Mesendoderm (in vitro differentiated cells): ENCODE measurements at regions not wholly inside any gene's neighbourhood (a gene's known extent, or its start where the extent isn't known, plus 50 kb on each side); places are given as distances from the start of the nearest gene placed in this dataset.
A peak's percentile ranks its signal among the peaks of the same experiment; 100 is the strongest.

Experiments
- DNase-seq: peaks from one replicate; pipeline ENCODE4 v3.0.0; 2013
- H2AK5ac ChIP-seq: 2 replicates; pipeline ENCODE4 v1.6.1; 2013; ENCODE audit warnings: low read length, inconsistent platforms
- H2BK120ac ChIP-seq: 2 replicates; pipeline ENCODE4 v1.6.1; 2013; ENCODE audit warnings: low read depth, mild to moderate bottlenecking, low read length, moderate library complexity, mixed read lengths
- H2BK15ac ChIP-seq: replicated peaks from 2 replicates; pipeline ENCODE4 v1.6.1; 2013; ENCODE audit warnings: low read depth, mild to moderate bottlenecking, moderate library complexity
- H2BK5ac ChIP-seq: 2 replicates; pipeline ENCODE4 v1.6.1; 2013; ENCODE audit warnings: low read length, inconsistent platforms
- H3K18ac ChIP-seq: 2 replicates; pipeline ENCODE4 v1.6.1; 2013; ENCODE audit warnings: mild to moderate bottlenecking, low read length, mixed read lengths
- H3K23ac ChIP-seq: one replicate; pipeline ENCODE4 v1.6.1; 2013; ENCODE audit warnings: low read length
- H3K27ac ChIP-seq: 2 replicates; pipeline ENCODE4 v1.5.1; 2013; ENCODE audit warnings: low read depth, mild to moderate bottlenecking, inconsistent platforms, low read length, moderate library complexity
- H3K27me3 ChIP-seq: 2 replicates; pipeline ENCODE4 v1.6.1; 2013; ENCODE audit warnings: low read length, control low read depth, mild to moderate bottlenecking, inconsistent platforms; ENCODE audit not compliant: insufficient read depth, poor library complexity
- H3K36me3 ChIP-seq: 2 replicates; pipeline ENCODE4 v1.6.1; 2013; ENCODE audit warnings: low read length, inconsistent platforms; ENCODE audit not compliant: control insufficient read depth, insufficient read depth
- H3K4ac ChIP-seq: one replicate; pipeline ENCODE4 v1.6.1; 2013; ENCODE audit warnings: low read depth, mild to moderate bottlenecking, low read length, moderate library complexity
- H3K4me1 ChIP-seq: 2 replicates; pipeline ENCODE4 v1.6.1; 2013; ENCODE audit warnings: low read depth, low read length, inconsistent platforms; ENCODE audit not compliant: control insufficient read depth
- H3K4me2 ChIP-seq: 2 replicates; pipeline ENCODE4 v1.6.1; 2013; ENCODE audit warnings: low read length
- H3K4me3 ChIP-seq: 2 replicates; pipeline ENCODE4 v1.5.1; 2013; ENCODE audit warnings: mild to moderate bottlenecking, low read length
- H3K56ac ChIP-seq: one replicate; pipeline ENCODE4 v1.6.1; 2013; ENCODE audit warnings: low read length
- H3K79me1 ChIP-seq: 2 replicates; pipeline ENCODE4 v1.6.1; 2013; ENCODE audit warnings: low read length, inconsistent platforms
- H3K79me2 ChIP-seq: 2 replicates; pipeline ENCODE4 v1.6.1; 2013; ENCODE audit warnings: mild to moderate bottlenecking, low read length; ENCODE audit not compliant: control insufficient read depth, insufficient read depth
- H3K9ac ChIP-seq: 2 replicates; pipeline ENCODE4 v1.6.1; 2013; ENCODE audit warnings: low read length, inconsistent platforms
- H4K5ac ChIP-seq: one replicate; pipeline ENCODE4 v1.6.1; 2013; ENCODE audit warnings: low read length
- H4K8ac ChIP-seq: one replicate; pipeline ENCODE4 v1.6.1; 2013; ENCODE audit warnings: low read depth, mild to moderate bottlenecking, control low read depth, low read length, moderate library complexity
- WGBS: extraction: QIAGEN DNeasy Blood & Tissue Kit; methylation state at CpG from one replicate; pipeline ENCODE4 v1.1.7; 2013; ENCODE audit warnings: low lambda C conversion rate, missing lambda C conversion rate; ENCODE audit not compliant: insufficient coverage; ENCODE audit errors: extremely low coverage; 5-methylcytosine and 5-hydroxymethylcytosine counted together

DNA sequence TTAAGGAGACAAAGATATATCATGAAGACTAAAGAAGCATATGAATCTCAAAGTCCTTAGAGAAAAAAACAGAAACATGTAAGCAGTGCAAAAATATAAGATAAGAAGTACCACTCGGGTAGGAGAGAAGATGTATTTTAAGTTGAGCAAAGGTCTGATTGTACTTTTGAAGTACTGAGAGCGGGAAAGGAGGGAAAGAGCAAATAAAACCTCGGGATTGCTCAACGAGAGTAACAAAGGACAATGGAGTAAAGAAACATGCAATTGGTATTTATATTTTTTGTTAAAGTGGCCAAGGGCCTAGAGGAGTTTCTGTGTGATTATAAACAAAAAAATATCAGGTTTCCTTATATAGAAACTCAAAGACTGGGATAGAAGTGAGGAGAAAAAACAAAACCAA lies 251.9 kb downstream of the LNPK start:
- Histone ChIP-seq H3K79me2 (no peaks in the 10 kb centered on the region), H3K27me3 (no peaks in the 10 kb centered on the region), H3K23ac (no peak overlapping the region), H2BK15ac (no peak overlapping the region), H3K18ac (no peak overlapping the region), H3K9ac (no peak overlapping the region), H2AK5ac (no peak overlapping the region), H3K79me1 (no peaks in the 10 kb centered on the region), H2BK120ac (no peak overlapping the region), H4K5ac (no peak overlapping the region), H3K36me3 (no peaks in the 10 kb centered on the region), H3K4ac (no peak overlapping the region), H3K27ac (no peak overlapping the region), H3K56ac (no peak overlapping the region), H3K4me2 (no peak overlapping the region), H3K4me1 (no peaks in the 10 kb centered on the region), H4K8ac (no peak overlapping the region), H2BK5ac (no peak overlapping the region), H3K4me3 (no peak overlapping the region)
- WGBS, result no CpG with 5 or more reads among the region's 4 CpGs
- no peak for DNase-seq

DNA sequence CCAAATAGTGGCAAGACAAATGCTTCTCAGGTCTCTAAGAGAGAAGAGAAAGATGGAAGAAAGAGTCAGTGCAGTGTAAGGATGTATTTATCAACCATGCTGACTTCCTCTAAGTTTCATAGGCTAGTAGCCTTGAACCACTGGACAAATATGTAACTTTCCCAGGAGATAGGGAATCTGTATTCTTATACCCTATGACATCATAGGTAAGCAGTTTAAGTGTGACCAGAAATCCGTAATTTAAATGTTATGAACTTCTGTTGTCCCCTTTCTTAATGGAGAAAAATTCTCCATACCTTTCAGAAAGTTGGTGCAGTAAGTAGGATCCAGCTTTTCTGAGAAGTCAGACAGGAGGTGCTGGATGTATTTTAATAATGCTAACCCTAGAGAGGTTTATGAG lies 256.2 kb downstream of the LNPK start:
- no CpG with 5 or more reads among the region's 1 CpG for WGBS
- no peak overlapping the region for H3K27ac ChIP-seq
- no peak for DNase-seq

DNA sequence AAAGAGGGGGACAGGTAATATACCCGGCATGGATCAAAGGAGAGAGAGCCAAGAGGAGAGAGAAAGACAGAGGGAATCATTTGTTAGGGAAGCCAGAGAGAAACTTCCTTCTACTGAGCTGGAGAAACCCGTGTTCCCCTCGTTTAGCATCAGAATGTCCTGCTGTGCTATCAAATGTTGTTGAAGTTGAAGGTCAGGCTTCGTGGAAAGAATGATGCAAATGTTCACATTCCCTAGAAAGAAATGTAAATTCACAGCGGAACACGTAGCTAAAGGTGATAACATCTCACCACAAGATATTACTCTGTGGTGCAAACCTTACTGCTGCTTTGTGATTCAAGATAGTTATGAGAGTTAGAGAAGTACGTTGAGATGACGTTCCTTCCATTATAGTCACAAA lies 258.1 kb downstream of the LNPK start:
- H3K9ac ChIP-seq, result no peak overlapping the region
- H3K4me3 ChIP-seq, result no peak overlapping the region
- no peak overlapping the region for H2AK5ac ChIP-seq
- no peaks in the 10 kb centered on the region for H3K4me1 ChIP-seq
- no CpG with 5 or more reads among the region's 8 CpGs for WGBS
- H2BK120ac ChIP-seq, result no peak overlapping the region
- no peak overlapping the region for H3K4ac ChIP-seq
- no peak overlapping the region for H3K27ac ChIP-seq
- H4K8ac ChIP-seq, result no peak overlapping the region
- H3K18ac ChIP-seq, result no peak overlapping the region
- no peaks in the 10 kb centered on the region for H3K79me2 ChIP-seq
- no peak overlapping the region for H3K56ac ChIP-seq
- H3K23ac ChIP-seq, result no peak overlapping the region
- H3K36me3 ChIP-seq, result no peaks in the 10 kb centered on the region
- H3K27me3 ChIP-seq, result no peaks in the 10 kb centered on the region
- peak; percentile 44 for DNase-seq
- no peak overlapping the region for H3K4me2 ChIP-seq
- no peak overlapping the region for H2BK15ac ChIP-seq
- no peaks in the 10 kb centered on the region for H3K79me1 ChIP-seq
- no peak overlapping the region for H2BK5ac ChIP-seq
- H4K5ac ChIP-seq, result no peak overlapping the region

More for the DNA sequence above, 256.2 kb downstream of the LNPK start:
- Histone ChIP-seq H2AK5ac (no peak overlapping the region), H3K4me3 (no peak overlapping the region), H3K9ac (no peak overlapping the region), H3K23ac (no peak overlapping the region), H2BK15ac (no peak overlapping the region), H3K27me3 (no peaks in the 10 kb centered on the region), H3K4me2 (no peak overlapping the region), H4K8ac (no peak overlapping the region), H2BK5ac (no peak overlapping the region), H3K36me3 (no peaks in the 10 kb centered on the region), H3K18ac (no peak overlapping the region), H3K4me1 (no peaks in the 10 kb centered on the region), H3K4ac (no peak overlapping the region), H3K56ac (no peak overlapping the region), H3K79me2 (no peaks in the 10 kb centered on the region), H4K5ac (no peak overlapping the region), H2BK120ac (no peak overlapping the region), H3K79me1 (no peaks in the 10 kb centered on the region)

DNA sequence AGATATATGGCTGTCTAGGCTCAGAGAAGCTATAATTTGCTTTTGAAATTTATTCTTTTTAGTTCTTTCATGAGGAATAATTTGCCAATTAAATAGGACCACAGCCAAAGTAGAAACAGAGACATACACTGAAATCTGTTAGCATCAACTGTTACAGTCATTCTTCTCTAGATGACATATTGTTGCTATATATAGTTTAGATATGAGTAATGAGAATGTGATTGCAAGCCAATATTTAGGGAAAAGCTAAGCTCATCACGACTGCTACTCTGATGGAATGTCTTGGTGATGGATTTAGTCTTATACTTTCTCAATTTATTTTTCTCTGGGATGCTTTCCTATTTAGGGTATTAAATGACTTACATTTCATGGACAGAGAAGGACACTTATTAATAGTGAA lies 259.1 kb downstream of the LNPK start:
- Histone ChIP-seq H3K79me2 (no peaks in the 10 kb centered on the region), H3K9ac (no peak overlapping the region), H2BK15ac (no peak overlapping the region), H3K4me2 (no peak overlapping the region), H3K27me3 (no peaks in the 10 kb centered on the region), H3K36me3 (no peaks in the 10 kb centered on the region), H3K18ac (no peak overlapping the region), H3K4me1 (no peaks in the 10 kb centered on the region), H4K5ac (no peak overlapping the region), H2AK5ac (no peak overlapping the region), H3K27ac (no peak overlapping the region), H2BK5ac (no peak overlapping the region), H4K8ac (no peak overlapping the region), H2BK120ac (no peak overlapping the region), H3K79me1 (no peaks in the 10 kb centered on the region), H3K56ac (no peak overlapping the region), H3K4me3 (no peak overlapping the region), H3K4ac (no peak overlapping the region), H3K23ac (no peak overlapping the region)
- no CpG with 5 or more reads among the region's 1 CpG for WGBS
- no peak for DNase-seq

DNA sequence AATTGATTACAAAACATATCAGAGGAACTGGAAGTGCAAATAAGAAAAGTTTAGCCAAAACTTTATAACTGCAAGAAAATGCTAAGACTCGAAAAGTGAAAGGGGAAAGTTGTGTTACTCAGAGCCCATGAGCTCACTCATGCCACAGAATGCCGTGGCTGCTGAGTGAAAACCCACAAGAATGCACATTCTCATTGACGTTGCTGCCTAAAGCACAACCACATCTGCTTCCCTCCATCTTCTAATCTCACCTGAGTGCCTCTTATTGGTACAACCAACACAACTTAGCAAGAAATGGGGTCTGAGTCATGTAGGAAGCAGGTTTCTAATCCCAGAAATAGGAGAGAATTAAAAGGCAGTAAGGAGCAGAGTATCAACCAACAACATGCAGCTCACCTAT lies 259.7 kb downstream of the LNPK start:
- Histone ChIP-seq H3K79me2 (no peaks in the 10 kb centered on the region), H2BK120ac (no peak overlapping the region), H2AK5ac (no peak overlapping the region), H3K9ac (no peak overlapping the region), H3K4me1 (no peaks in the 10 kb centered on the region), H3K4ac (no peak overlapping the region), H3K23ac (no peak overlapping the region), H3K4me3 (no peak overlapping the region), H3K27me3 (no peaks in the 10 kb centered on the region), H3K36me3 (no peaks in the 10 kb centered on the region), H3K18ac (no peak overlapping the region), H3K27ac (no peak overlapping the region), H4K8ac (no peak overlapping the region), H3K56ac (no peak overlapping the region), H3K79me1 (no peaks in the 10 kb centered on the region), H2BK5ac (no peak overlapping the region), H2BK15ac (no peak overlapping the region), H3K4me2 (no peak overlapping the region), H4K5ac (no peak overlapping the region)
- no peak for DNase-seq
- no CpG with 5 or more reads among the region's 3 CpGs for WGBS

DNA sequence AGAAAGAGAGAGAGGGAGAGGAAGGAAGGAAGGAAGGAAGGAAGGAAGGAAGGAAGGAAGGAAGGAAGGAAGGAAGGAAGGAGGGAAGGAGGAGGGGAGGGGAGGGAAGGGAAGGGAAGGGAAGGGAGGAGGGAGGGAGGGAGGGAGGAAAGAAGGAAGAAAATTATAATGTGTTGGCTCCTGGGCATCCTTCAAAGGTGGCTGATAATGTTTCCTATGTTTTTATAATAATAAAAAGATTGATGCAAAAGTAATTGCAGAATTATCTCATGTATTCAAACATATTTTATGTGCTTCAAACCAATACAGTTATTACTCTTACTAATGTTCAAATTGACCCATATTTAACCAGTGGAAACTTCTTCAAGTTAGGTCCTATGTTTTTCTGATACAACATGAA lies 260.9 kb downstream of the LNPK start:
- no peak for DNase-seq
- Histone ChIP-seq H3K4me3 (no peak overlapping the region), H4K8ac (no peak overlapping the region), H3K36me3 (no peaks in the 10 kb centered on the region), H2BK15ac (no peak overlapping the region), H3K27ac (no peak overlapping the region), H3K4me2 (no peak overlapping the region), H3K18ac (no peak overlapping the region), H3K27me3 (no peaks in the 10 kb centered on the region), H4K5ac (no peak overlapping the region), H2AK5ac (no peak overlapping the region), H3K4ac (no peak overlapping the region), H2BK5ac (no peak overlapping the region), H3K79me2 (no peaks in the 10 kb centered on the region), H3K9ac (no peak overlapping the region), H2BK120ac (no peak overlapping the region), H3K23ac (no peak overlapping the region), H3K4me1 (no peaks in the 10 kb centered on the region), H3K56ac (no peak overlapping the region), H3K79me1 (no peaks in the 10 kb centered on the region)
